ENCODE measurements at regions not wholly inside any gene's neighbourhood (a gene's known extent, or its start where the extent isn't known, plus 50 kb on each side); places are given as distances from the start of the nearest gene placed in this dataset.

- no peak overlapping the region for H3K9ac ChIP-seq
- H3K9me3 ChIP-seq, result no peaks in the 10 kb centered on the region
- H3K27ac ChIP-seq, result no peak overlapping the region
- H3K27me3 ChIP-seq, result no peaks in the 10 kb centered on the region
- no peak overlapping the region for H3K4me2 ChIP-seq
- H3K4me3 ChIP-seq, result no peak overlapping the region
- H3K36me3 ChIP-seq, result no peaks in the 10 kb centered on the region
- H3K4me1 ChIP-seq, result no peaks in the 10 kb centered on the region
- TF ChIP-seq Cebpa-rat (IDR thresholded peaks at IDR 0.05), result no peak
- no peaks in the 10 kb centered on the region for H4K20me1 ChIP-seq
These were observed 358.9 kb downstream of the ARL6IP6 start for GRCh38 chr2:153077311-153077710.

- no peak overlapping the region for H3K4me2 ChIP-seq
- no peak overlapping the region for H3K9ac ChIP-seq
- no peaks in the 10 kb centered on the region for H4K20me1 ChIP-seq
- no peak overlapping the region for H3K4me3 ChIP-seq
- no peaks in the 10 kb centered on the region for H3K9me3 ChIP-seq
- TF ChIP-seq Cebpa-rat (IDR thresholded peaks at IDR 0.05), result no peak
- H3K27ac ChIP-seq, result no peak overlapping the region
- H3K36me3 ChIP-seq, result no peaks in the 10 kb centered on the region
- H3K4me1 ChIP-seq, result no peaks in the 10 kb centered on the region
- no peaks in the 10 kb centered on the region for H3K27me3 ChIP-seq
These were observed 355.8 kb downstream of the ARL6IP6 start for GRCh38 chr2:153074207-153074606.

GRCh38 chr2:153072813-153073212 is 354.4 kb downstream of the ARL6IP6 start:
- Histone ChIP-seq H3K36me3 (no peaks in the 10 kb centered on the region), H3K27me3 (no peaks in the 10 kb centered on the region), H4K20me1 (no peaks in the 10 kb centered on the region), H3K27ac (no peak overlapping the region), H3K9me3 (no peaks in the 10 kb centered on the region), H3K9ac (no peak overlapping the region), H3K4me1 (no peaks in the 10 kb centered on the region), H3K4me2 (no peak overlapping the region), H3K4me3 (no peak overlapping the region)
- no peak for TF ChIP-seq Cebpa-rat (IDR thresholded peaks at IDR 0.05)

GRCh38 chr2:153072077-153072476 is 353.7 kb downstream of the ARL6IP6 start:
- Histone ChIP-seq H3K4me3 (no peak overlapping the region), H3K36me3 (no peaks in the 10 kb centered on the region), H3K9me3 (no peaks in the 10 kb centered on the region), H3K27me3 (no peaks in the 10 kb centered on the region), H3K9ac (no peak overlapping the region), H3K27ac (no peak overlapping the region), H4K20me1 (no peaks in the 10 kb centered on the region), H3K4me2 (no peak overlapping the region), H3K4me1 (no peaks in the 10 kb centered on the region)
- TF ChIP-seq Cebpa-rat (IDR thresholded peaks at IDR 0.05), result no peak

- Histone ChIP-seq H3K9ac (no peak overlapping the region), H3K36me3 (no peaks in the 10 kb centered on the region), H3K4me2 (no peak overlapping the region), H3K9me3 (no peaks in the 10 kb centered on the region), H3K27me3 (no peaks in the 10 kb centered on the region), H4K20me1 (no peaks in the 10 kb centered on the region), H3K27ac (no peak overlapping the region), H3K4me3 (no peak overlapping the region), H3K4me1 (no peaks in the 10 kb centered on the region)
- TF ChIP-seq Cebpa-rat (IDR thresholded peaks at IDR 0.05), result no peak
These were observed 352.7 kb downstream of the ARL6IP6 start for GRCh38 chr2:153071090-153071489.

GRCh38 chr2:153068915-153069314 is 350.5 kb downstream of the ARL6IP6 start:
- Histone ChIP-seq H3K27ac (no peak overlapping the region), H3K4me2 (no peak overlapping the region), H3K4me1 (no peaks in the 10 kb centered on the region), H3K9ac (no peak overlapping the region), H3K27me3 (no peaks in the 10 kb centered on the region), H3K9me3 (no peaks in the 10 kb centered on the region), H3K36me3 (no peaks in the 10 kb centered on the region), H4K20me1 (no peaks in the 10 kb centered on the region), H3K4me3 (no peak overlapping the region)
- no peak for TF ChIP-seq Cebpa-rat (IDR thresholded peaks at IDR 0.05)

GRCh38 chr2:153068052-153068451 is 349.6 kb downstream of the ARL6IP6 start:
- H3K27ac ChIP-seq, result no peak overlapping the region
- no peak overlapping the region for H3K9ac ChIP-seq

GRCh38 chr2:153059338-153060052 is 341.1 kb downstream of the ARL6IP6 start:
- no peaks in the 10 kb centered on the region for H4K20me1 ChIP-seq
- no peak overlapping the region for H3K4me3 ChIP-seq
- H3K4me2 ChIP-seq, result no peak overlapping the region
- H3K9me3 ChIP-seq, result no peaks in the 10 kb centered on the region
- no peak for TF ChIP-seq Cebpa-rat (IDR thresholded peaks at IDR 0.05)
- no peaks in the 10 kb centered on the region for H3K36me3 ChIP-seq
- no peak overlapping the region for H3K9ac ChIP-seq
- H3K4me1 ChIP-seq, result no peaks in the 10 kb centered on the region
- no peaks in the 10 kb centered on the region for H3K27me3 ChIP-seq
- no peak overlapping the region for H3K27ac ChIP-seq

More at GRCh38 chr2:153068052-153068451, 349.6 kb downstream of the ARL6IP6 start:
- H4K20me1 ChIP-seq, result no peaks in the 10 kb centered on the region
- H3K4me1 ChIP-seq, result no peaks in the 10 kb centered on the region
- H3K9me3 ChIP-seq, result no peaks in the 10 kb centered on the region
- TF ChIP-seq Cebpa-rat (IDR thresholded peaks at IDR 0.05), result no peak
- H3K4me3 ChIP-seq, result no peak overlapping the region
- no peak overlapping the region for H3K4me2 ChIP-seq
- no peaks in the 10 kb centered on the region for H3K36me3 ChIP-seq
- no peaks in the 10 kb centered on the region for H3K27me3 ChIP-seq

- H4K20me1 ChIP-seq, result no peaks in the 10 kb centered on the region
- TF ChIP-seq Cebpa-rat (IDR thresholded peaks at IDR 0.05), result no peak
- no peak overlapping the region for H3K4me2 ChIP-seq
- H3K27ac ChIP-seq, result no peak overlapping the region
- H3K9ac ChIP-seq, result no peak overlapping the region
- no peaks in the 10 kb centered on the region for H3K36me3 ChIP-seq
- H3K9me3 ChIP-seq, result no peaks in the 10 kb centered on the region
- H3K27me3 ChIP-seq, result no peaks in the 10 kb centered on the region
- no peaks in the 10 kb centered on the region for H3K4me1 ChIP-seq
- H3K4me3 ChIP-seq, result no peak overlapping the region
These were observed 339.3 kb downstream of the ARL6IP6 start for GRCh38 chr2:153057743-153058142.

GRCh38 chr2:153055182-153055581 is 336.8 kb downstream of the ARL6IP6 start:
- H3K27me3 ChIP-seq, result no peaks in the 10 kb centered on the region
- TF ChIP-seq Cebpa-rat (IDR thresholded peaks at IDR 0.05), result no peak
- no peaks in the 10 kb centered on the region for H4K20me1 ChIP-seq
- no peaks in the 10 kb centered on the region for H3K9me3 ChIP-seq
- no peak overlapping the region for H3K4me3 ChIP-seq
- no peak overlapping the region for H3K4me2 ChIP-seq
- no peak overlapping the region for H3K9ac ChIP-seq
- H3K27ac ChIP-seq, result no peak overlapping the region
- H3K4me1 ChIP-seq, result no peaks in the 10 kb centered on the region
- no peaks in the 10 kb centered on the region for H3K36me3 ChIP-seq
